Uterus (tissue), 2 donors: ENCODE measurements at regions not wholly inside any gene's neighbourhood (a gene's known extent, or its start where the extent isn't known, plus 50 kb on each side); places are given as distances from the start of the nearest gene placed in this dataset.

ENCODE experiments used
- POLR2A ChIP-seq, 2 donors: fragments of 450-650 bp; IDR thresholded peaks; one replicate each; pipeline ENCODE4 v1.6.1; 2016; ENCODE audit warnings: antibody characterized with exemption in 2 of 2, mild to moderate bottlenecking in 1 of 2, moderate library complexity in 1 of 2
- TF ChIP-seq, protein P1 (sequence below), 4 experiments: fragments of 200-600 bp in 2 of 4; fragments of 450-650 bp in 2 of 4; sonication (generic) in 2 of 4; IDR thresholded peaks; one replicate each; pipeline ENCODE4 v1.5.1; 2016 to 2019; ENCODE audit warnings: antibody characterized with exemption in 4 of 4, mild to moderate bottlenecking in 2 of 4, moderate library complexity in 1 of 4

DNA sequence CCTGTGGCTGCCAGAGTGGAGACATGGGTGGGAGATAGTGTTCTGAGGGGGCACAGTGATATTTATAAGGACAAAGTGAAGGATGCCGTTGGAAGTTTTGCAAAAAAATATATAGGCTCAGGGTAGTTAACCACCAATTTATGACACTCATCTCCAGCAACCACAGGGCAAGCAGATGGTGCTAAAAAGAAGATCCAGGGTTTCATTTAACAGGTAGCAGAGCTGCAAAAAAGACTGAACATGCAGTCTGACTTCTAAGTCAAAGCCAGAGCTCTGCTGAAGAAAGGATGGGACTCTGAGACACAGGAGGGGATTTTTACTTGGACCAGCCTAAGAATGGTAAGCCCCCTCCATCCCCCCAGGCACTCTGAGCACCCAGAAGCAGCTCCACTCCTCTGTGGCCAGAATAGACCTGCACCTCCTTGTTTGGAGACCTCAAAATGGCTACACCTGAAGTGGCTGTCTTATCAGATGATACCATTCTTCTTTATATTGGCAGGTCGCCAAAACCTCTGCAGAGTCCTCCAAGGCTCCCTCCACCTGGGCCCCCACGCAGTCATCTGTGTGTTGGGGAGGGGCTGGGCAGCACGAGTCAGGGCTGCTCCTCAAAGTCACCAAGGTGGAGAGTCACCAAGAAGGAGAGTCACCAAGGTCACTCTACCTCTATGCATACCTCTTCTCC, 161.4 kb upstream of the FAM9B start:
- TF ChIP-seq, protein P1, sequence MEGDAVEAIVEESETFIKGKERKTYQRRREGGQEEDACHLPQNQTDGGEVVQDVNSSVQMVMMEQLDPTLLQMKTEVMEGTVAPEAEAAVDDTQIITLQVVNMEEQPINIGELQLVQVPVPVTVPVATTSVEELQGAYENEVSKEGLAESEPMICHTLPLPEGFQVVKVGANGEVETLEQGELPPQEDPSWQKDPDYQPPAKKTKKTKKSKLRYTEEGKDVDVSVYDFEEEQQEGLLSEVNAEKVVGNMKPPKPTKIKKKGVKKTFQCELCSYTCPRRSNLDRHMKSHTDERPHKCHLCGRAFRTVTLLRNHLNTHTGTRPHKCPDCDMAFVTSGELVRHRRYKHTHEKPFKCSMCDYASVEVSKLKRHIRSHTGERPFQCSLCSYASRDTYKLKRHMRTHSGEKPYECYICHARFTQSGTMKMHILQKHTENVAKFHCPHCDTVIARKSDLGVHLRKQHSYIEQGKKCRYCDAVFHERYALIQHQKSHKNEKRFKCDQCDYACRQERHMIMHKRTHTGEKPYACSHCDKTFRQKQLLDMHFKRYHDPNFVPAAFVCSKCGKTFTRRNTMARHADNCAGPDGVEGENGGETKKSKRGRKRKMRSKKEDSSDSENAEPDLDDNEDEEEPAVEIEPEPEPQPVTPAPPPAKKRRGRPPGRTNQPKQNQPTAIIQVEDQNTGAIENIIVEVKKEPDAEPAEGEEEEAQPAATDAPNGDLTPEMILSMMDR (IDR thresholded peaks at IDR 0.05) = no peak
- no peak for TF ChIP-seq POLR2A (IDR thresholded peaks at IDR 0.05)
